Effector memory CD4-positive, alpha-beta T cell (primary cell): ENCODE measurements at regions not wholly inside any gene's neighbourhood (a gene's known extent, or its start where the extent isn't known, plus 50 kb on each side); places are given as distances from the start of the nearest gene placed in this dataset.

Source experiments
- DNase-seq, 3 donors: peaks; one replicate each; pipeline ENCODE4 v3.0.0-alpha.2; 2020
- H3K27ac ChIP-seq: 2 replicates; pipeline ENCODE4 v1.7.0; 2013; ENCODE audit warnings: mild to moderate bottlenecking, low read length, moderate library complexity; ENCODE audit not compliant: insufficient read depth, poor library complexity, severe bottlenecking
- H3K27me3 ChIP-seq: replicated peaks from 2 replicates; pipeline ENCODE4 v1.7.0; 2013; ENCODE audit warnings: mild to moderate bottlenecking, low read length; ENCODE audit not compliant: insufficient read depth, control insufficient read depth, poor library complexity, severe bottlenecking
- H3K36me3 ChIP-seq: 2 replicates; pipeline ENCODE4 v1.7.0; 2013; ENCODE audit warnings: mild to moderate bottlenecking, low read length, moderate library complexity; ENCODE audit not compliant: control insufficient read depth, insufficient read depth
- H3K4me1 ChIP-seq: 2 replicates; pipeline ENCODE4 v1.7.0; 2013; ENCODE audit warnings: low read length, mild to moderate bottlenecking; ENCODE audit not compliant: control insufficient read depth, insufficient read depth, poor library complexity, severe bottlenecking
- H3K4me3 ChIP-seq: 2 replicates; pipeline ENCODE4 v1.7.0; 2013; ENCODE audit warnings: low read length, low read depth, mild to moderate bottlenecking; ENCODE audit not compliant: insufficient read depth, poor library complexity, severe bottlenecking
- H3K9me3 ChIP-seq: 2 replicates; pipeline ENCODE4 v1.7.0; 2013; ENCODE audit warnings: mild to moderate bottlenecking, low read length, moderate library complexity; ENCODE audit not compliant: control insufficient read depth

DNA sequence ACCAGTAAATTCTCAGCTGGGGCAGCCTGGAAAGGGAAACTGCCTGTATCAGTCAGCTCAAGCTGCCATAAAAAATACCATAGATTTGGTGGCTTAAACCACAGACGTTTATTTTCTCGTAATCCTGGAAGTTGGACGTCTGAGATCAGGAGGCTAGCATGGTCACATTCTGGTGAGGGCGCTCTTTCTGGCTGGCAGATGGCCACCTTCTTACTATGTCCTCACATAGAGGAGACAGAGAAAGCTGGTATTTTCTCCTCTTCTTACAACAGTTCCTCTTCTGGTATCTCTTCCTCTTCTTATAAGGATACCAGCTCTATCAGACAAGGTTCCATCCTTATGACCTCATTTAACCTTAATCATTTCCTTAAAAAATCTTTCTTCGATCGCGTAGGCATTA lies 50.5 kb upstream of the RFX3 start:
- H3K4me1 ChIP-seq = no peaks in the 10 kb centered on the region
- DNase-seq = no peak
- no peaks in the 10 kb centered on the region for H3K27me3 ChIP-seq
- H3K27ac ChIP-seq = no peak overlapping the region
- no peaks in the 10 kb centered on the region for H3K9me3 ChIP-seq
- no peak overlapping the region for H3K4me3 ChIP-seq
- no peaks in the 10 kb centered on the region for H3K36me3 ChIP-seq

DNA sequence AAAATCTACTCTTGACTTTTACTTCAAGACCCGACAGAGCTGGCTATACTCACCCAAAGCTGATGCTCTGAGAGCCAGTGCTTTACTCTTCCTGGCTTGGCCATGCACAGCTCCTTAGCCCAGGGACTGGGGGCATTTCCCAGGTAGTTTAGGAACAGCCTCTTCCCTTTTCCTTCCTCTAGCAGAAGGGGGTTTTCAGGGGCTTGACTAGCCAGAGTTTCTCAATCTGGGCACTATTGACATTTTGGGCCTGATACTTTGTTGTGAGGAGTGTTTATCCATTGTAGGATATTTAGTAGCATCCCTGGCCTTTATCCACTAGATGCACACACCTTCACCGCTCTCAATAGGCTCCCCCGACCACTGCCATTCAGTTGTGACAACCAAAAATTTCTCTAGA lies 50.0 kb upstream of the RFX3 start:
- Histone ChIP-seq H3K27ac (no peak overlapping the region), H3K36me3 (no peaks in the 10 kb centered on the region), H3K27me3 (no peaks in the 10 kb centered on the region), H3K9me3 (no peaks in the 10 kb centered on the region), H3K4me1 (no peaks in the 10 kb centered on the region), H3K4me3 (no peak overlapping the region)
- DNase-seq = no peak
